GM12892 (cell line): ENCODE measurements at regions not wholly inside any gene's neighbourhood (a gene's known extent, or its start where the extent isn't known, plus 50 kb on each side); places are given as distances from the start of the nearest gene placed in this dataset.
"Not testable (repeated sequence)": the region's sequence is repeated elsewhere in the genome, so short reads cannot be mapped to it uniquely, and the experiment has no call there.

Source experiments
- DNase-seq: peaks from one replicate; pipeline ENCODE4 v3.0.0; 2011; ENCODE audit not compliant: insufficient read length
- FAIRE-seq: peaks from 2 replicates; lab custom pipeline; 2011; peaks lifted over from hg19 to GRCh38; lab: Jason Lieb, UNC
- POLR2A ChIP-seq: IDR thresholded peaks from 2 replicates; pipeline ENCODE4 v1.6.1; 2011; ENCODE audit warnings: low read depth, low read length, control low read depth
- POLR2AphosphoS5 ChIP-seq: IDR thresholded peaks from 2 replicates; pipeline ENCODE4 v1.6.1; 2011; ENCODE audit warnings: low read depth, low read length, control low read depth
- TAF1 ChIP-seq: IDR thresholded peaks from 2 replicates; pipeline ENCODE4 v1.6.1; 2011; ENCODE audit warnings: low read depth, mild to moderate bottlenecking, control low read depth, low read length, borderline replicate concordance

GRCh38 chrX:45630078-45630477, 429.4 kb upstream of the DIPK2B start:
- TF ChIP-seq POLR2A (no peak), POLR2AphosphoS5 (no peak), TAF1 (no peak)
- FAIRE-seq, result no peak
- no peak for DNase-seq

GRCh38 chrX:45628041-45628440, 427.4 kb upstream of the DIPK2B start:
- no peak for TF ChIP-seq POLR2A
- no peak for TF ChIP-seq POLR2AphosphoS5
- no peak for TF ChIP-seq TAF1
- FAIRE-seq, result no peak
- DNase-seq, result no peak

GRCh38 chrX:45623266-45623665, 422.6 kb upstream of the DIPK2B start:
- FAIRE-seq (no peak), DNase-seq (no peak)
- no peak for TF ChIP-seq POLR2AphosphoS5
- TF ChIP-seq TAF1, result no peak
- no peak for TF ChIP-seq POLR2A

GRCh38 chrX:45622538-45622937, 421.9 kb upstream of the DIPK2B start:
- no peak for TF ChIP-seq POLR2AphosphoS5
- no peak for TF ChIP-seq POLR2A
- no peak for TF ChIP-seq TAF1
- FAIRE-seq, result peak; percentile 27
- no peak for DNase-seq

GRCh38 chrX:45622042-45622423, 421.4 kb upstream of the DIPK2B start:
- FAIRE-seq, result no peak
- no peak for TF ChIP-seq POLR2A
- no peak for TF ChIP-seq POLR2AphosphoS5
- no peak for TF ChIP-seq TAF1
- DNase-seq, result no peak

GRCh38 chrX:45621376-45622041, 420.8 kb upstream of the DIPK2B start:
- no peak for DNase-seq
- no peak for FAIRE-seq
- no peak for TF ChIP-seq POLR2A

- TF ChIP-seq POLR2A, result no peak
- no peak for TF ChIP-seq POLR2AphosphoS5
- no peak for TF ChIP-seq TAF1
- FAIRE-seq (no peak), DNase-seq (no peak)
These were observed 418.6 kb upstream of the DIPK2B start for GRCh38 chrX:45619290-45619689.

- FAIRE-seq, DNase-seq: not testable (repeated sequence)
These were observed 414.9 kb upstream of the DIPK2B start for GRCh38 chrX:45615591-45615990.

- TF ChIP-seq POLR2A (no peak), POLR2AphosphoS5 (no peak), TAF1 (no peak)
- no peak for DNase-seq
- no peak for FAIRE-seq
These were observed 414.2 kb upstream of the DIPK2B start for GRCh38 chrX:45614853-45615252.

GRCh38 chrX:45602151-45602550, 401.5 kb upstream of the DIPK2B start:
- no peak for TF ChIP-seq TAF1
- TF ChIP-seq POLR2A, result no peak
- no peak for TF ChIP-seq POLR2AphosphoS5
- DNase-seq (no peak), FAIRE-seq (no peak)

- DNase-seq, result no peak
- TF ChIP-seq POLR2A, result no peak
- TF ChIP-seq TAF1, result no peak
- TF ChIP-seq POLR2AphosphoS5, result no peak
- FAIRE-seq, result no peak
These were observed 400.4 kb upstream of the DIPK2B start for GRCh38 chrX:45601052-45601451.

- TF ChIP-seq POLR2A (no peak), TAF1 (no peak), POLR2AphosphoS5 (no peak)
- FAIRE-seq (no peak), DNase-seq (no peak)
These were observed 398.2 kb upstream of the DIPK2B start for GRCh38 chrX:45598861-45599260.

GRCh38 chrX:45596188-45596808, 395.6 kb upstream of the DIPK2B start:
- DNase-seq, result no peak
- FAIRE-seq, result peak; percentile 5
- TF ChIP-seq POLR2A (no peak), POLR2AphosphoS5 (no peak), TAF1 (no peak)
